ENCODE measurements at regions not wholly inside any gene's neighbourhood (a gene's known extent, or its start where the extent isn't known, plus 50 kb on each side); places are given as distances from the start of the nearest gene placed in this dataset.

- H3K4me3 ChIP-seq (ENCODE audit: low read depth, low read length) = no peak overlapping the region
- no peak for DNase-seq (ENCODE audit: low read depth)
- TF ChIP-seq CTCF (conservative IDR thresholded peaks at IDR 0.05; ENCODE audit: low read depth, low read length) = no peak
Measured at GRCh38 chr14:28280530-28280929, 486.1 kb upstream of the FOXG1 start.

GRCh38 chr14:28280997-28281598, 485.5 kb upstream of the FOXG1 start:
- peak overlapping the region; percentile 31 for H3K4me3 ChIP-seq (ENCODE audit: low read depth, low read length)
- TF ChIP-seq CTCF (conservative IDR thresholded peaks at IDR 0.05; ENCODE audit: low read depth, low read length) = no peak
- DNase-seq (ENCODE audit: low read depth) = peak; percentile 18

GRCh38 chr14:28284546-28285300, 481.9 kb upstream of the FOXG1 start:
- no peak for TF ChIP-seq CTCF (conservative IDR thresholded peaks at IDR 0.05; ENCODE audit: low read depth, low read length)
- DNase-seq (ENCODE audit: low read depth) = no peak
- no peak overlapping the region for H3K4me3 ChIP-seq (ENCODE audit: low read depth, low read length)

- no peak overlapping the region for H3K4me3 ChIP-seq (ENCODE audit: low read depth, low read length)
- peak; percentile 40 for TF ChIP-seq CTCF (conservative IDR thresholded peaks at IDR 0.05; ENCODE audit: low read depth, low read length)
- no peak for DNase-seq (ENCODE audit: low read depth)
Measured at GRCh38 chr14:28294834-28295440, 471.6 kb upstream of the FOXG1 start.

GRCh38 chr14:28297559-28297958, 469.0 kb upstream of the FOXG1 start:
- no peak for TF ChIP-seq CTCF (conservative IDR thresholded peaks at IDR 0.05; ENCODE audit: low read depth, low read length)
- no peak for DNase-seq (ENCODE audit: low read depth)
- no peak overlapping the region for H3K4me3 ChIP-seq (ENCODE audit: low read depth, low read length)

GRCh38 chr14:28298156-28298555, 468.4 kb upstream of the FOXG1 start:
- TF ChIP-seq CTCF (conservative IDR thresholded peaks at IDR 0.05; ENCODE audit: low read depth, low read length) = no peak
- no peak overlapping the region for H3K4me3 ChIP-seq (ENCODE audit: low read depth, low read length)
- no peak for DNase-seq (ENCODE audit: low read depth)
